CD4-positive, alpha-beta T cell (primary cell): ENCODE measurements at regions not wholly inside any gene's neighbourhood (a gene's known extent, or its start where the extent isn't known, plus 50 kb on each side); places are given as distances from the start of the nearest gene placed in this dataset.

ENCODE experiments used
- ATAC-seq: fragments of 200-7000 bp; cut with Tn5 transposase; one replicate; pipeline ENCODE4 v1.10.0; 2022; ENCODE audit warnings: mild to moderate bottlenecking; ENCODE audit not compliant: poor library complexity
- CTCF ChIA-PET: fragments of 350-600 bp; sonication (Branson Sonifier 250); formaldehyde crosslinking; loops from one replicate; lab custom pipeline; 2021; ENCODE audit warnings: antibody characterized with exemption, inconsistent platforms; lab: Charles Lee
- POLR2A ChIA-PET: fragments of 350-600 bp; sonication (Branson Sonifier 250); formaldehyde crosslinking; loops from one replicate; lab custom pipeline; 2021; ENCODE audit warnings: antibody characterized with exemption, inconsistent platforms; lab: Charles Lee
- DNase-seq, 14 experiments: peaks; one replicate each; pipeline ENCODE4 v3.0.0-alpha.2; 2013 to 2020; ENCODE audit warnings: mixed read lengths in 2 of 14
- H3K27ac ChIP-seq, 2 donors: one replicate each; pipeline versions ENCODE4 v1.5.1 to v1.7.0; 2013; ENCODE audit warnings: low read length in 2 of 2, low read depth in 1 of 2, mild to moderate bottlenecking in 1 of 2
- H3K27me3 ChIP-seq, 2 experiments: 1 replicate in 1 of 2; 2 replicates in 1 of 2; pipeline versions ENCODE4 v1.6.1 to v1.7.0; 2013; ENCODE audit warnings: low read length in 2 of 2, control low read depth in 1 of 2, mild to moderate bottlenecking in 1 of 2, moderate library complexity in 1 of 2; ENCODE audit not compliant: insufficient read depth in 2 of 2, control insufficient read depth in 1 of 2
- H3K36me3 ChIP-seq: one replicate; pipeline ENCODE4 v1.6.1; 2013; ENCODE audit warnings: low read length, control low read depth; ENCODE audit not compliant: insufficient read depth
- H3K4me1 ChIP-seq: one replicate; pipeline ENCODE4 v1.6.1; 2013; ENCODE audit warnings: low read length, control low read depth; ENCODE audit not compliant: insufficient read depth
- H3K4me3 ChIP-seq: one replicate; pipeline ENCODE4 v1.5.1; 2013; ENCODE audit warnings: mild to moderate bottlenecking, low read length, moderate library complexity
- H3K9me3 ChIP-seq, 2 experiments: 1 replicate in 1 of 2; 2 replicates in 1 of 2; pipeline versions ENCODE4 v1.6.1 to v1.7.0; 2013; ENCODE audit warnings: low read length in 2 of 2, mild to moderate bottlenecking in 2 of 2, control low read depth in 1 of 2, moderate library complexity in 1 of 2; ENCODE audit not compliant: control insufficient read depth in 1 of 2, insufficient read depth in 1 of 2
- H3K27ac Mint-ChIP-seq: one replicate; pipeline ENCODE4 v1.8.0; 2020; ENCODE audit warnings: mixed read lengths
- H3K27me3 Mint-ChIP-seq: one replicate; pipeline ENCODE4 v1.8.0; 2021; ENCODE audit warnings: mixed read lengths
- H3K36me3 Mint-ChIP-seq: one replicate; pipeline ENCODE4 v1.8.0; 2021; ENCODE audit warnings: low read depth, mixed read lengths
- H3K4me1 Mint-ChIP-seq: one replicate; pipeline ENCODE4 v1.8.0; 2021; ENCODE audit warnings: low read depth, mixed read lengths
- H3K4me3 Mint-ChIP-seq: one replicate; pipeline ENCODE4 v1.8.0; 2020; ENCODE audit warnings: mild to moderate bottlenecking, mixed read lengths
- H3K9me3 Mint-ChIP-seq: one replicate; pipeline ENCODE4 v1.8.0; 2020; ENCODE audit warnings: mixed read lengths
- CTCF ChIP-seq: fragments of 200-600 bp; IDR thresholded peaks from one replicate; pipeline ENCODE4 v1.8.0; 2022; ENCODE audit warnings: antibody characterized with exemption, mild to moderate bottlenecking
- intact Hi-C, 2 experiments: fragments of 100-400 bp; cut with DNase I in 1 of 2; cut with micrococcal nuclease in 1 of 2; formaldehyde crosslinking; loops; one replicate each; pipeline versions ENCODE4 v1.15.1 to v1.9.0; 2023 to 2025; cut with DNase I, micrococcal nuclease

GRCh38 chr4:170231377-170231776 lies 141.6 kb upstream of the AADAT start:
- no peak for TF ChIP-seq CTCF

GRCh38 chr4:170230242-170230641 lies 140.5 kb upstream of the AADAT start:
- ATAC-seq = no peak
- no peaks in the 10 kb centered on the region for H3K9me3 Mint-ChIP-seq
- no peaks in the 10 kb centered on the region for H3K36me3 Mint-ChIP-seq
- H3K4me3 Mint-ChIP-seq = no peak overlapping the region
- no peak for DNase-seq
- TF ChIP-seq CTCF = no peak
- Histone ChIP-seq H3K27ac (no peak overlapping the region), H3K36me3 (no peaks in the 10 kb centered on the region), H3K4me1 (no peaks in the 10 kb centered on the region), H3K27me3 (no peaks in the 10 kb centered on the region), H3K4me3 (no peak overlapping the region), H3K9me3 (no peaks in the 10 kb centered on the region)
- no peak overlapping the region for H3K27ac Mint-ChIP-seq
- no peaks in the 10 kb centered on the region for H3K4me1 Mint-ChIP-seq
- ChIA-PET POLR2A (no interaction called here), CTCF (no interaction called here)
- intact Hi-C loops = no loop called here
- H3K27me3 Mint-ChIP-seq = no peaks in the 10 kb centered on the region

More at GRCh38 chr4:170231377-170231776, 141.6 kb upstream of the AADAT start:
- ChIA-PET CTCF (no interaction called here), POLR2A (no interaction called here)
- ATAC-seq = no peak
- no peak overlapping the region for H3K4me3 ChIP-seq
- H3K4me3 Mint-ChIP-seq = no peak overlapping the region
- H3K27me3 Mint-ChIP-seq = no peaks in the 10 kb centered on the region
- no peak overlapping the region for H3K27ac ChIP-seq
- no peaks in the 10 kb centered on the region for H3K36me3 Mint-ChIP-seq
- intact Hi-C loops = no loop called here
- no peak overlapping the region for H3K27ac Mint-ChIP-seq
- no peaks in the 10 kb centered on the region for H3K27me3 ChIP-seq
- H3K4me1 Mint-ChIP-seq = no peaks in the 10 kb centered on the region
- no peaks in the 10 kb centered on the region for H3K36me3 ChIP-seq
- H3K9me3 Mint-ChIP-seq = no peaks in the 10 kb centered on the region
- H3K9me3 ChIP-seq = no peaks in the 10 kb centered on the region
- DNase-seq = no peak
- H3K4me1 ChIP-seq = no peaks in the 10 kb centered on the region

GRCh38 chr4:170229006-170229405 lies 139.2 kb upstream of the AADAT start:
- Mint-ChIP-seq H3K4me3 (no peak overlapping the region), H3K27ac (no peak overlapping the region), H3K27me3 (no peaks in the 10 kb centered on the region), H3K36me3 (no peaks in the 10 kb centered on the region), H3K9me3 (no peaks in the 10 kb centered on the region), H3K4me1 (no peaks in the 10 kb centered on the region)
- H3K4me3 ChIP-seq = no peak overlapping the region
- TF ChIP-seq CTCF = no peak
- no peak overlapping the region for H3K27ac ChIP-seq
- no peaks in the 10 kb centered on the region for H3K36me3 ChIP-seq
- H3K27me3 ChIP-seq = no peaks in the 10 kb centered on the region
- no peak for DNase-seq
- intact Hi-C loops = no loop called here
- no peaks in the 10 kb centered on the region for H3K9me3 ChIP-seq
- no peaks in the 10 kb centered on the region for H3K4me1 ChIP-seq
- POLR2A ChIA-PET = no interaction called here
- no peak for ATAC-seq
- CTCF ChIA-PET = no interaction called here
